HG03039 (cell line): ENCODE measurements at regions not wholly inside any gene's neighbourhood (a gene's known extent, or its start where the extent isn't known, plus 50 kb on each side); places are given as distances from the start of the nearest gene placed in this dataset.

Source experiments
- ATAC-seq: cut with Tn5 transposase; IDR thresholded peaks from one replicate; pipeline ENCODE4 v1.9.1; 2021; ENCODE audit warnings: mild to moderate bottlenecking, moderate library complexity; ENCODE audit not compliant: unreplicated experiment

DNA sequence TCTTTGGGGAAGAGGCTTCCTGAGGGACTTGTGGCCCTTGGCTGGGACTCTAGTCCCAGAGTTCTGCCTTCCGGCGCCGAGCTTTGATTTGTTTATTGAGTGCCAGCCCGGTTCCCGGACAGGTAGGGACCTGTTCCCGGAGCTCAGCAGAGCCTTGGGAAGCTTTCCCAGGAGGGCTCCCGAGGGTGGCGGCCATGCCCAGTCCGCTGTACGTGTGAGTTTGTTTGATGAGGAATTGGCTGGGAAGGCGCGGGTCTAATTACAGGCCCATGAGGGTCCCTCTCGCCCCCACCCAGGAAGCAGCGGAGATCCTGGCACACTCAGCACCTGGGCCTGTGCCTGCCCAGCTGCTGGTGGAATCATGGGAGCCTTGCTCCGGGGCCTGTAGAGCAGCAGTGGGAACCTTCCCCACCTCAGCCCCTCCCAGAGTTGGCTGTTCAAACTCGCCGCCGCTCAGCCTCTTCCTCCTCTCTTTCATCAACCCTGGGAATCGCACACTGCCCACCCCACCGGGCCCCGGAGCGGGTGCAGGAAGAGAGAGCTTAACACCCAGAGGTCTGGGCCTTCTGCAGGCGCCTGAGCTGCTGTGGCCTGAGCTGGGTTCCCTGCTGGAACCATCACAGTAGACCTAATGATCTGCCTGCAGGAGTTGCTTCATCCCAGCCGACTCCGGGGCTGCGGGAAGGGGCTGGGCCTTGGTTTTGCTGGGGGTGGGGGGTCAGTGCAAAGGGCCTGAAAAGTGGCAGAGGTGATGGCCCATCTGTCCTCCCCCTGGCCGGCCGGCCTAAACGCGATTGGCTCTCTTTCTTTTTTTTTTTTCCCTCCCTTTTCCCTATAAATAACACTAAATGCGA is 313.7 kb downstream of the SEC14L1 start:
- ATAC-seq = no peak

DNA sequence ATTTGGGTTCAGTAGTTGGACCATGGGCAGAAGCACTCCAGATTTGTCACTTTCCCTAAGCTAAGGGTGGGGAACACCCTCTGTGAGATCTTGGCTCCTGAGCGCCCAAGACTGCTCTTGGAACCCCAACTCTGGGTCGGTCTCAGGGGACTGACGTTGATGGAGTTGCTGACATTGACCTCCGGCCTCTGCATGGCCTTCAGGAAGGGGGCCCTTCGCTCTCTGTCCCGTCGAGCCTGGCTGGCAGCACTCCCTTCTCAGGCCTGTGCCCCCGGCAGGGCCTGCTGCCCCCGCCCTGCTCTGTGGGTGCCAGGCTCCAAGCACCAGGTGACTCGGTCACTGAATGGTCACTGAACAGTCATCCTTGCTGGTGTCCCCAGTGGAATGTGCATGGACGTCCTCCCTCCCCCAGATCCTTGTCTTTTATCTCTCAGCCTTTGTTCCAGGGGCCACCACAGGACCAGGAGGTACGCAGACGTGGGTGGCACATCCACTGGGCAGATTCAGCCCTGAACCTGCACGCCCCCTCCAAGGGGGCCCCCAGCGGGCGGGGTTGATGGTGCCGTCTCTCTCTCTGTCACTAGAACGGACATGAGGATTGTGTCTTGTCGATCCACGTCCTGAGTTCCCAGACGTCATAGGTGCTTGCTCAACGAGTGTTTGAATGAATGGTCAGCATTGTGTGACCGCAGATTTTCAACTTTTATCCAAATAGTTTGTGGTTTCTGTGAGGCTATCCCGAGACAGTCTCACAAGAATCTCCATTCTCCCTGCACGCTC is 314.5 kb downstream of the SEC14L1 start:
- ATAC-seq = no peak

DNA sequence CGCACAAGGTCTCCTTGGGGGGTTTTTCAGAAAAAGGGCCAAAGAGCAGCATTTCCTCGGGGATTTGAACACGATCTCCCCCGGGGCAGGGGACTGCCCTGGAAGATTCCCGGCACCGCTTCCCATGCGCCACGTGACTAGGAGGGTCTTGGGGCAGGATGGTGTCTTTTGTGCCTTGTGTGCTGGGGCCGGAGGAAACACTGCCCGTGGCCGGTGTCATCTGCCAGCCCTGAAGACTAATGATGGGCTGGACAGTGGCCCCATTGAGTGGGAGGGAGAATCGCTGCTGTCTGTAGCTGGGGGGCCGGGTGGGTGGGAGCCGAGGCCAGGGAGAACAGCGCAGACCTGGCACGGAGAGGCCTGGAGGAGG is 315.1 kb downstream of the SEC14L1 start:
- ATAC-seq = no peak

DNA sequence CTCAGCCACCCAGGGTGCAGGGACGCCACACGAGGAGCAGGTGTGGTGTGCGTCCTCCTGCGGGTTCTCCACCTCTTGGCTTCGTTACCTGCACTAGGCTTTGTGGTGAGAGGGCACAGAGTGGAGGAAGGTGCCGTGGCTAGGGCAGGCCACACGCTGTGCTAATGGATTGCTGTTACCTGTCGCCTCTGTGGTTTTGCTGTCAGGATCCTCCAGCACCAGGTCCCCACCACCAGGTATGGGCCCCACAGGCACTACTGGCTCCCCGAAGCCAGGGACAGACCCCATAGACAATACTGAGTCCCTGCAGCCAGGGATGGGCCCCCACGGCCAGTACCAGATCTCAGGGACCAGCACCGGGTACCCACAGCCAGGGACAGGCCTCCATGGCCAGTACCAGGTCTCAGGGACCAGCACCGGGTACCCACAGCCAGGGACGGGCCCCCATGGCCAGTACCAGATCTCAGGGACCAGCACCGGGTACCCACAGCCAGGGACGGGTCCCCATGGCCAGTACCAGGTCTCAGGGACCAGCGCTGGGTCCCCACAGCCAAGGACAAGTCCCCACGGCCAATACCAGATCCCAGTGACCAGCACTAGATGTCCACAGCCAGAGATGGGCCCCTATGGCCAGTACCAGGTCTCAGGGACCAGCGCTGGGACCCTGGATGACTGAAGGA is 315.6 kb downstream of the SEC14L1 start:
- no peak for ATAC-seq

DNA sequence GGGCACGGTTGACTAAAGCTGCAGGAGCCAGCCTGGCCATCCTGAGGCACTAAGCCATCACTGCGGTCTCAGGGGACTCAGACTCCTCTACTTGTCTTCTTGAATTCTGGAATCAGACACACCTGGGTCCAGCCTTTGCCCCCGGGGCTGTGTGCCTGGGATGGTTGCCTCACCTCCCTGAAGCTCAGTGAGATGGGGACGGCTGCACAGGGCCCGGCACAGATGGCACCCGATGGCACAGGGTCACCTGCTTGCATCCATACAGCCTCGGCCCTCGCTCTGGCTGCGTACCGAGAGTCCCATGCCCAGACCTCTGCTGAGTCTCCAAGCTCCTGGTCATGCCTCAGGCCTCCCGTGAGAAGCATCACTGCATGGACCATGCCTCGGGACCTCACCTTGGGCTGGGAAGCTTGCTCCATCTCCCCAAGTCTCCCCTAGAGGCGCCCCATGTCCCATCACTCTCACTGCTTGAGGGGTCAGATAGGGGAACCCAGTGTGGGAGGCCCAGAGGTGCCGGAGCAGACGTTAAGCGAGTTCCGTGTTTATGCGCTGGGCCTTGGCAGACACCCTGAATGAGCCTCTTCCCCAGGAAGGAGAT is 316.3 kb downstream of the SEC14L1 start:
- ATAC-seq = no peak

DNA sequence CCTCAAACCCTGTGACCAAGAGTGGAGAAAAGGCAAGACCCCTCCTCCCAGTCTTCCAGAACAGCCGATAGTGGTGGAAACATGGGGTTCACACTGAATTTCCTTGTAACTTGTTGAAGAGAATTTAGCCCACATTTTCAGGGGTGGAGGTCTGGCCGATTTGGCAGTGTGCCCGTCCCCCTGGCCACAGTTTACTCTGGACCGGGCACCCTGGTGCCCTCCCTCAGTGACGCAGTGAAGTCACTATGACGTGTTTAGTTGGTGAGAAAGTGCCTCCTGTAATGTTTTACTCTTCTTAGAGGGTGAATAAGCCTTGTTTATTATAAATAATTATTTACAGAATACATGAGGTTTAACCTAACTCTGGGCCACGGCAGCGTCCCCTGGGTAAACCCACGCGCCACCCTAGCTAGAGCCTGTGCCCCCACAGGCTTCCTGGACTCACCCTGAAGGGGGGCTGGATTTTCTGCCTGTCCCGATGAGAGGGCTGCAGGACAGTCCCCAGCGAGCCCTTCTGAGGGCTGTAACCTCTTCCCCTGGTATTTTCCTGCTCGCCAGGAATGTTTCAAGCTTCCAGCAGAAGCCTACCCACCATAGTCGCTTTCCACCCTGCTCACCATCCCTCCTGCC is 316.9 kb downstream of the SEC14L1 start:
- ATAC-seq = no peak

DNA sequence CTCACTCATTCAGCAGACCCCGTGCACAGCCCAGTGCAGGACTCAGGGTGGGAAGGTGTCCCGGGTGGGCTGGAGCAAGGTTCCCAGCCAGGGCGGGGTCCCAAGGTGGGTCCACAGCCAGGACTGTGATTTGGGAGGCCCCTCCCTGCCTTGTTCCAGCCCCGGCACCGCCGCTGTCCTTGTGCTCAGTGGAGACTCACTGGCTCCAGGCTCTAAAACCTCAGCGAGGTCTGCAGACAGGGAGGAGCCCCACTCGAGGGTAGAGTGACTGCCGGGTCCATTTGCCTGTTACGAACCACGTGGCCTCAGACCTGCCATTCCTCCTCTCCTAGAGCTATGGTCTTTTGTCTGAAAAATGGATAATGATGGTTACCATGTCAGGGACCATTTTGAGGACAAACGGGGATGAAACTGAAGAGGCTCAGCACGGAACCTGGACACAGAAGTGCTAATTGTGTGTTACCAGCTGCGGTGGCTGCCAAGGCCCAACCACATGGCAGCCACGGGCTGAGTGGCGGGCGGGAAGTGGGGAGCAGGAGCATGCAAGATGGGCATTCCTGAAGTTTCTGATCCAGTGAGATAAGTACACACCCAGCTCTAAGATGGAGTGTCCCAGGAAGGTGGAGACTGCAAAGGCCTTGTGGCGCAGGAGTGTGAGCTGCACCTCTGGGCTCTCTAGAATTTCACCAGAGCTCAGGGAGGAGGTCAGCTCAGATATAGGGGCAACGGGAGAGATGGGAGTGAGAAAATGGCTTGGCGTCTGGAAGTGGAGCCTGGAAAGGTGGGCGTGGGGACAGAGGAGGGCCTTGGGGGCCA is 317.6 kb downstream of the SEC14L1 start:
- no peak for ATAC-seq

DNA sequence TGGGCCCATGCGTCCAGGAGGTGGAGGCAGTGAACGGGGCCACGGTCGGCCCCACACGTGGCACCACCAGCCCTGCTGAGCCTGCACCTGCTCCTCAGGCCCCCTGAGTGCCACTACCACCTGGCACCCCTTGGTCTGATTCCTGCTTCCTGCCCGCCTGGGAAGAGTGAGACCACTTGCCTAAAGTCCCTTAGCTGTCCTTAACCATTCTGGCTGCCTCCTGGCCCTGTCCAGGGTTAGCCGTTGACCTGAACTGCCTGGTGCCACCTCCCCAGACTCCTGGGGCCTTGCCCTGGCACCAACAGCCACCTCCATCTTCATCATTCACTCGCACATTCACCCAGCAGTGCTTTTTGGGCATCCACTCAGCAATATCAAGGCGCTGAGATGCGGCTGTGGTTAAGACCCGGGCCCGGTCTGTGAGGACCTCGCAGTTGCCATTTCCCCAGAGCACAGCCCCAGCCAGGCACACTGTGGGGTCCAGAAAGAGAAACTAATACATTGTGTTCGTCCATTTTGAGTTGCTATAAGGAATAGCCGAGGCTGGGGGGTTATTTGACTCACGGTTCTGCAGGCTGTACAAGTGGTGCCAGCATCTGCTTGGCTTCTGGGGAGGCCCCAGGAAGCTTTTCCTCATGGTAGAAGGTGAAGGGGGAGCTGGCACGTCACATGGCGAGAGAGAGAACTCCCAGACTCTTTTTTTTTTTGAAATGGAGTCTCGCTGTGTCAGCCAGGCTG is 318.4 kb downstream of the SEC14L1 start:
- ATAC-seq = no peak

DNA sequence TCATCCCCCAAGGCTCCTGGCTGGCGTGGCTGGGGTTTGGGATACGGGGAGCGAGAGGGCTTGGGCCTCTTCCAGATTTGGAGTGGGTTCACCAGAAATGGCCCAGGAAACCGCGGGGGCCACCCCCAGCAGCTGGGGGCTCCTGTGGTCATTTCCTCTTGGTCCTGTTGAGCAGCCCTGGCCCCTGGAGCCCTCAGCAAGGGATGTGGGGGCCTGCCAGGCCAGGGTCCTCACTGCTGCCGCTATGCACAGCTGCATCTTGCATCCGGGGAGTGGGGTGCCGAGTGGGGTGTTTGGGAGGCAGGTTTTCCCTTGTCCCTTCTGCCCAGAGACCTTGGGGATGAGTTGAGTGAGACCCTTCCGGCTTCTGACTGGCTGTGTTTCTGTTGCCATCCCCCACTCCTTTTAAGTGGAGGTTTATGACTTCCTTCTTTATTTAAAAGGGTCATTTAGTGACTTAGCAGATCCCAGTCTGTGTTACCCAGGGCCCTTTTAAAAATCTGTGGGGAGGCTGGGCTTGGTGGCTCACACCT is 319.8 kb downstream of the SEC14L1 start:
- ATAC-seq = no peak

DNA sequence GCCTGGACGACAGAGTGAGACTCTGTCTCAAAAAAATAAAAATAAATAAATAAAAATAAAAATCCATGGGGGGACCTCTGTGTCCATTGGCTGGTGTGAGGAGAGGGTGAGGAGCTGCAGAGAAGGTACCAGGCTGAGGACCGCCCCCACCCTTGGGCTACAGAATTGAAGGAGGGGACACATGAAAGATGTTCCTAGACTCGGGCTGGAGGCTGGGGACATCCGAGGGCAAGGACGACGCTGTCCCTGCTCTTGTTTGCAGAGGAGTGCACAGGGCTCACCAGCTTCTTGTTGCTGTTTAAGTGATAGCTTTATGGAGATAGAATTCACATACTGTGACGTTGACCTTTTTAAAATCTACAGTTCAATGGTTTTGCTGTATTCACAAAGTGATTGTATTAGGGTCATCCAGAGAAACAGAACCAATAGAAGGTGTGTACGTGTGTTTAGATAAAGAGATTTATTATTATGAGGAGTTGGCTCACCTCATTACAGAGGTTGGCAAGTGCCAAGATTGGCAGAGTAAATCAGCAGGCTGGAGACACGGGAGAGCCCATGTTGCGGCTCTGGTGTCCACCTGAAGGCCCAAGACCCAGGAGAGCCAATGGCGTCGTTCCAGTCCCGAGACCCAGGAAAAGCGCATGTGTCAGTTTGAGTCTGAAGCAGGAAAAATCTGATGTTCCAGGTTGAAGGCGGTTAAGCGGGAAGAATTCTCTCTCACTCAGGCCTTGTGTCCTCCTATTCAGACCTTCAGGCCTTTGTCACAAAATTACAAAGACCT is 320.7 kb downstream of the SEC14L1 start:
- ATAC-seq = no peak

DNA sequence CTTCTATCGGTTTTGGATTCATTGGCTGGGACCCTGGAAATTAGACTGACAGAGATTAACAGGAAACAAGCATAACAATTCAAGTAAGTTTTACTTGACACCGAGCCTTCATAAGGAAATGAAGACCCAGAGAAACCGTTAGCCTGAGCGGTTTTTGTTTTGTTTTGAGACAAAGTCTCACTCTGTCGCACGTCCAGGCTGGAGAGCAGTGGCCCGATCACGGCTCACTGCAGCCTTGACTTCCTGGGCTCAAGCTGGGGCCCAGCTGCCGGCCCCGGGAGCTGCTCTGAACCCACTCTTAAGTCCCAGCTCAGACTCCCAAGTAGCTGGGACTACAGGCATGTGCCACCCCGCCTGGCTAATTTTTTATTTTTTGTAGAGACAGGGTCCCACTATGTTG is 321.3 kb downstream of the SEC14L1 start:
- ATAC-seq = no peak

DNA sequence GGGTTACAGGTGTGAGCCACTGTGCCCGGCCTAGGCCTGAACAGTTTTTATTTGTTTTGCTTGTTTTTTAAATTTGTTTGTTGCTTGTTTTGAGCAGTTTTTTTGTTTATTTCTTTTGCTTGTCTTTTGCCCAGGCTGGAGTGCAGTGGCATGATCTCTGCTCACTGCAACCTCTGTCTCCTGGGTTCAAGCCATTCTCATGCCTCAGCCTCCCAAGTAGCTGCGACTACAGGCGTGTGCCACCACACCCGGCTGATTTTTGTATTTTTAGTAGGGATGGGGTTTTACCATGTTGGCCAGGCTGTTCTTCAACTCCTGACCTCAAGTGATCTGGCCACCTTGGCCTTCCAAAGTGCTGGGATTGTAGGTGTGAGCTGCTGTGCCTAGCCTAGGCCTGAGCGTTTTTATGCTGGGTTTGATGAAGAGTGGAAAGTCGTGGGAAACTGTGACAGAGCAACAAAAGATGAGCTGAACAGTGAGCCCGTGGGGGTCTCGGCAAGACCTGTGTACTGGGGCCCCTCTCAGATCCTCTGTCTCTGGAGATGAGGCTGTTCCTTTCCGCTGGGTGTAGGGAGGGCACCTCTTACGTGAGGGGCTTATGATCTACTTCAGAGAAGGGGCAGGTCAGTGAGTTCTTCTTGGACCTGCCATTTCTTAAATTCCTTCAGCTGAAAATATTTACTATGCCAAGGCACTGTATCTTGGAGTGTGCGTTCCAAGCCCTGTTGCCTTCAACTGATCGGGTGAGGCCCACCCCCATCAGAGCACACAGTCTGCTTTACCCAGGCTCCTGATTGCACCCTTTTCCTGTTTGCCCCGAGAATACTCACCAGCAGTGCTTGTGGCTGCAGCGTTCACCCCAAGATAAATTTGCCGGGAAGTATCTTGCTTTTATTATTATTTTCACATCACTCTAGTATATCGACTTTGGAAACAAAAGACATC is 322.1 kb downstream of the SEC14L1 start:
- no peak for ATAC-seq

DNA sequence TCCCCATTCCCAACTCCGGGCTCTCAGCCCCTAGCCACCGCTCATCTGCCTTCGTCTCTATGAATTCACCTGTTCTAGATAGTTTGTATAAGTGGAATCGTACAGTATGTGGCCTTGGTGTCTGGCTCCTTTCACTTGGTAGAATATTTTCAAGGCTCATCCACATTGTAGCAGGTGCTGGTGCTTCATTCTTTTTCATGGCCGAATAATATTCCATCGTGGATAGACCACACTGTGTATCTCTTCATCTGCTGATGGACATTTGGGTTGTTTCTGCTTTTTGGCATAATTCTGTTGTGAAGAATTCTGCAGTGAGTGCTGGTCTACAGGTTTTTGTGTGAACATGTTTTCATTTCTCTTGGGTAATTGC is 324.2 kb downstream of the SEC14L1 start:
- ATAC-seq = no peak

DNA sequence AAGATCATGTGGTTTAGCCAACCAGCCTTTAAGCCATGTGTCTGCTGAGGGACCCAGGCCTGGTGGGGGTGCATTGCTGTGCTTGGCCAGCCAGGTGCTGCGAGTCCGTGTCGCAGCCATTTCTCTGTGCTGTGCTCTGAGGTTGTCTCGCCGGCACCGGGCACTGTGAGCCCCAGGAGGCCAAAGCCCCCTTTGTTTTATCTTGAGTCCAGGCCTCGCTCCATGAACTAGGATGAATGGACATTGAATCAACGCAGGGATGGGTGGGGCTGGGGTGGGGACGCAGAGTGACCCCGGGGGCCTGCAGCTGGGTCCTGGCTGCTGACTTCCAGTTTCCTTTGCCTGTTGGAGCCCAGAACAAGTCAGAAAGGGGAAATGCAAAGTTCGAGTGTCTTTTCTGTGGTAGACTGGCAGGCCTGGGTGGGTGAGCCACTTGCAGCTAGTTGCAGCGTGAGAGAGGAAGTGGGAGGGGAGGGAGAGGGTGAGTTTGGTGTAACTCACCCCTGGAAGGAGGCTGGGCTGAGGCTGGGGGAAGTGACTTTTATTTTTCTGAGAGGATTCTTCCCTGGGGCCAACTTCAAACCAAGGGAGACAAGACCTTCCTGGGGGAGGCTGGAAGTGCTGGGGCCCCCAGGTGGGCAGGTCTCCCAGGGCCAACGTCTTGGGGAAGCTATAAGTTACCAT is 324.7 kb downstream of the SEC14L1 start:
- peak; percentile 53 for ATAC-seq

DNA sequence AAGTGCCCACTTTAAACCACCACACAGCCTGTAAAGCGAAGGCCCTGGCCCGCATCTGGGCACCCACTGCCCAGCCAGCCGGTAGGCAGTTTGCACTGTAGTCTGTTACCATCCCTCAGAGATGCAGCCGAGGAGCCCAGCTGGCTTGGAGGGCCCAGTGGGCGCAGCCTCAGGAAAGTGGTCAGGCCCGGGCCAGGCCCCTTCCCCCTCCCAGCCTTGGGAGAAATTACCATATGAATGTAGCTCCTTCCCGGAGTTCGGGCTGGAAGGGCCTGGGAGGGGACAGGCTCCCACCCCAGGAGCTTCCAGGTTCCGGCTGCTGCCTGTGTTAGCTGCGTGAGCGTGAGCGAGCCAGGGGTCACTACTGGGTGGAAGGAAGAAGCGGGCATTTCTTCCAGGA is 325.4 kb downstream of the SEC14L1 start:
- ATAC-seq = no peak

DNA sequence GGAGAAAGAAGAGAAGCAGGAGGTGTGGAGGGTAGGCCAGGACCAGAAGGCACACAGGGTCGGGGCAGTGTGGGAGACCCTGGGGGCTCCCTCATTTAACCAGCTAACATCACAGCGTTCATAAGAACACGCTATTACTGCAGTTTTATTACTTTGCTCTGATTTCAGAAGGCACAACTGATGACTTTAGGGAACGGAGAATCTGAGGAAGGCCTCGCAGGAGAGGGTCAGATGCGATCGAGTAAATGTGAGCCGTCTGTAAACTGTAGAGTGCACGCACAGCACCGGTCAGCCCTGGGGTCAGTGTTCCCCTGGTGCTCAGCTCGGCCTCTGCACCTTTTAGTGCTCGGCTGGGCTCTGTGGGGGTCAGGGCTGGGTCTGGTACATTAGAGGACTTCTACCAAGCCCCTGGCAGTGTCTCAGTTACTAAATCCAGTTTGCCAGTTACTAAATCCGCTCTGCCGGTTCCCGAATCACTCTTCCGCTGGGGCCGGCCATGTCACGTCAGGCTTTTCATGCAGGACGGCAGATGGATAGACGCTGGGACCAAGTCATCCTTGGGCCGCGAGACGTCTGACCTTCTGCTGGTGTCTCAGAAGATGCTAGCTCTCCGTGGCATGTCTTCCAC is 325.9 kb downstream of the SEC14L1 start:
- ATAC-seq = no peak
